Stomach (tissue), 4 donors: ENCODE measurements at regions not wholly inside any gene's neighbourhood (a gene's known extent, or its start where the extent isn't known, plus 50 kb on each side); places are given as distances from the start of the nearest gene placed in this dataset.

Experiments used
- POLR2A ChIP-seq, 4 donors: fragments of 450-650 bp; IDR thresholded peaks; one replicate each; pipeline ENCODE4 v1.6.1; 2016; ENCODE audit warnings: antibody characterized with exemption in 4 of 4, control low read depth in 2 of 4, mild to moderate bottlenecking in 1 of 4, moderate library complexity in 1 of 4
- POLR2AphosphoS5 ChIP-seq, 3 donors: sonication (generic); formaldehyde crosslinking; IDR thresholded peaks; one replicate each; pipeline ENCODE4 v1.6.1; 2016; ENCODE audit warnings: antibody characterized with exemption in 3 of 3
- TF ChIP-seq, protein P1 (sequence below), 7 experiments: fragments of 450-650 bp in 4 of 7; fragments of 200-600 bp in 3 of 7; sonication (generic) in 3 of 7; IDR thresholded peaks; one replicate each; pipeline ENCODE4 v1.5.1; 2016 to 2019; ENCODE audit warnings: antibody characterized with exemption in 7 of 7, control low read depth in 2 of 7, mild to moderate bottlenecking in 1 of 7

DNA sequence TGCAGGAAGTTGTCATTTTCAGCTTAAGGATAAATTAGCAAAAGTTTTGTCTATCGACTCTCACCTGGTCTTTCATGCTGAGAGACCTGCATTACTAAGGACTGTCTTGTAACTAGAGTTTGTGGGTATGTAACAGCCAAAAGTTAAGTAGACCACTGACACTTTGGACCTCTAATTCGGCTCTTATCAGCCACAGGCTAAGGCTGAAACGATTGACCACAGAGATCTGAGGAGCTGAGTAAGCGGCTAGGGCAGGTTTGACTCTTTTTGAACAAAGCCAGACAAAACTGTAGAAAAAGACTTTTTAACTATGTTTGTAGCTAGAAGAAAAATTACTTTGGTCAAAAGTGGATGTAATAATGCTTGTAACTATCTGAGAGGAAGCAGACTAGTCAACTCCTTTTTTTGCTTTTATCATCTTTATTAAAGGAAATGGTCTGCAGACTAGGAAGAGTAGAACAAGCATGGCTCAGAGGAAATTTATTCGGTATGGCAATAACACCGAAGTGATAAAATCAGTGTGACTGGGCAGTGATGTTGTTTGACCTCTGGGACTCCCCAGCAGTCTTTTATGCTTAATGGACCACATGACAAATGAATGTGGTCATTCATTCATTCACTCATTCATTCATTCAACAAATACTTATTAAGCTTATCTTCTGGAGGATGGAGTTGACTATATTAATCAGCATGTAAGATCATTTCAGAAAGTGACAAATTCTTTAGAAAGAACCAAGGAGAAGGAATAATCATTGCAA lies 725.0 kb upstream of the HS3ST5 start:
- TF ChIP-seq, protein P1, sequence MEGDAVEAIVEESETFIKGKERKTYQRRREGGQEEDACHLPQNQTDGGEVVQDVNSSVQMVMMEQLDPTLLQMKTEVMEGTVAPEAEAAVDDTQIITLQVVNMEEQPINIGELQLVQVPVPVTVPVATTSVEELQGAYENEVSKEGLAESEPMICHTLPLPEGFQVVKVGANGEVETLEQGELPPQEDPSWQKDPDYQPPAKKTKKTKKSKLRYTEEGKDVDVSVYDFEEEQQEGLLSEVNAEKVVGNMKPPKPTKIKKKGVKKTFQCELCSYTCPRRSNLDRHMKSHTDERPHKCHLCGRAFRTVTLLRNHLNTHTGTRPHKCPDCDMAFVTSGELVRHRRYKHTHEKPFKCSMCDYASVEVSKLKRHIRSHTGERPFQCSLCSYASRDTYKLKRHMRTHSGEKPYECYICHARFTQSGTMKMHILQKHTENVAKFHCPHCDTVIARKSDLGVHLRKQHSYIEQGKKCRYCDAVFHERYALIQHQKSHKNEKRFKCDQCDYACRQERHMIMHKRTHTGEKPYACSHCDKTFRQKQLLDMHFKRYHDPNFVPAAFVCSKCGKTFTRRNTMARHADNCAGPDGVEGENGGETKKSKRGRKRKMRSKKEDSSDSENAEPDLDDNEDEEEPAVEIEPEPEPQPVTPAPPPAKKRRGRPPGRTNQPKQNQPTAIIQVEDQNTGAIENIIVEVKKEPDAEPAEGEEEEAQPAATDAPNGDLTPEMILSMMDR (IDR thresholded peaks at IDR 0.05) = no peak
- TF ChIP-seq POLR2A (IDR thresholded peaks at IDR 0.05) = no peak
- no peak for TF ChIP-seq POLR2AphosphoS5 (IDR thresholded peaks at IDR 0.05)
